DND-41 (cell line): ENCODE measurements at regions not wholly inside any gene's neighbourhood (a gene's known extent, or its start where the extent isn't known, plus 50 kb on each side); places are given as distances from the start of the nearest gene placed in this dataset.

ENCODE experiments used
- ATAC-seq: fragments of 200-7000 bp; cut with Tn5 transposase; 3 replicates; pipeline ENCODE4 v1.9.1; 2021; ENCODE audit warnings: low read depth; ENCODE audit not compliant: insufficient read depth
- DNase-seq: peaks from one replicate; pipeline ENCODE4 v3.0.0-alpha.2; 2020
- H2AFZ ChIP-seq: 2 replicates; pipeline ENCODE4 v1.6.0; 2012; ENCODE audit warnings: low read depth, low read length
- H3K27ac ChIP-seq: 2 replicates; pipeline ENCODE4 v1.5.1; 2012; ENCODE audit warnings: low read length, inconsistent platforms
- H3K27me3 ChIP-seq: fragments of 200-600 bp; sonication (generic); 2 replicates; pipeline ENCODE4 v1.6.0; 2012; ENCODE audit warnings: low read length, mild to moderate bottlenecking, inconsistent platforms; ENCODE audit not compliant: insufficient read depth, poor library complexity
- H3K36me3 ChIP-seq: 2 replicates; pipeline ENCODE4 v1.5.1; 2012; ENCODE audit warnings: low read length, inconsistent platforms; ENCODE audit not compliant: insufficient read depth
- H3K4me1 ChIP-seq: 2 replicates; pipeline ENCODE4 v1.5.1; 2012; ENCODE audit warnings: mild to moderate bottlenecking, low read length; ENCODE audit not compliant: insufficient read depth
- H3K4me2 ChIP-seq: 2 replicates; pipeline ENCODE4 v1.6.0; 2012; ENCODE audit warnings: mild to moderate bottlenecking, moderate library complexity, low read length, inconsistent platforms; ENCODE audit not compliant: insufficient read depth
- H3K4me3 ChIP-seq, 2 experiments: fragments of 200-600 bp in 1 of 2; shearing (Covaris generic) in 1 of 2; 2 replicates each; pipeline ENCODE4 v1.5.1; 2012 to 2016; ENCODE audit warnings: inconsistent platforms in 2 of 2, low read length in 2 of 2, mild to moderate bottlenecking in 2 of 2, low read depth in 1 of 2, moderate library complexity in 1 of 2
- H3K79me2 ChIP-seq: 2 replicates; pipeline ENCODE4 v1.6.0; 2012; ENCODE audit warnings: low read length, inconsistent platforms; ENCODE audit not compliant: insufficient read depth
- H3K9ac ChIP-seq: 2 replicates; pipeline ENCODE4 v1.6.0; 2012; ENCODE audit warnings: low read depth, mild to moderate bottlenecking, inconsistent platforms, low read length, moderate library complexity
- H3K9me3 ChIP-seq: 2 replicates; pipeline ENCODE4 v1.5.1; 2012; ENCODE audit warnings: low read length, moderate library complexity, mild to moderate bottlenecking, inconsistent platforms; ENCODE audit not compliant: insufficient read depth, severe bottlenecking
- H4K20me1 ChIP-seq: 2 replicates; pipeline ENCODE4 v1.6.0; 2012; ENCODE audit warnings: low read length; ENCODE audit not compliant: insufficient read depth
- EZH2 ChIP-seq: IDR thresholded peaks from 3 replicates; pipeline ENCODE4 v1.6.1; 2012; ENCODE audit warnings: borderline replicate concordance, low read depth, mild to moderate bottlenecking, moderate library complexity, low read length, inconsistent platforms; ENCODE audit not compliant: severe bottlenecking
- TF ChIP-seq, protein P1 (sequence below): IDR thresholded peaks from 2 replicates; pipeline ENCODE4 v1.5.1; 2012; ENCODE audit warnings: borderline replicate concordance, low read length, moderate library complexity, mild to moderate bottlenecking; ENCODE audit not compliant: poor library complexity, severe bottlenecking; ENCODE audit errors: extremely low read depth

GRCh38 chr10:65030263-65030662 is 1509.1 kb downstream of the REEP3 start:
- Histone ChIP-seq H3K27ac (no peak overlapping the region), H3K27me3 (no peaks in the 10 kb centered on the region), H3K4me1 (no peaks in the 10 kb centered on the region), H3K9ac (no peak overlapping the region), H4K20me1 (no peaks in the 10 kb centered on the region), H3K79me2 (no peaks in the 10 kb centered on the region), H3K4me2 (no peak overlapping the region), H3K36me3 (no peaks in the 10 kb centered on the region), H3K9me3 (peaks cover 15% of the 10 kb centered on the region), H2AFZ (no peak overlapping the region), H3K4me3 (no peak overlapping the region)
- DNase-seq (no peak), ATAC-seq (no peak)
- TF ChIP-seq, protein P1, sequence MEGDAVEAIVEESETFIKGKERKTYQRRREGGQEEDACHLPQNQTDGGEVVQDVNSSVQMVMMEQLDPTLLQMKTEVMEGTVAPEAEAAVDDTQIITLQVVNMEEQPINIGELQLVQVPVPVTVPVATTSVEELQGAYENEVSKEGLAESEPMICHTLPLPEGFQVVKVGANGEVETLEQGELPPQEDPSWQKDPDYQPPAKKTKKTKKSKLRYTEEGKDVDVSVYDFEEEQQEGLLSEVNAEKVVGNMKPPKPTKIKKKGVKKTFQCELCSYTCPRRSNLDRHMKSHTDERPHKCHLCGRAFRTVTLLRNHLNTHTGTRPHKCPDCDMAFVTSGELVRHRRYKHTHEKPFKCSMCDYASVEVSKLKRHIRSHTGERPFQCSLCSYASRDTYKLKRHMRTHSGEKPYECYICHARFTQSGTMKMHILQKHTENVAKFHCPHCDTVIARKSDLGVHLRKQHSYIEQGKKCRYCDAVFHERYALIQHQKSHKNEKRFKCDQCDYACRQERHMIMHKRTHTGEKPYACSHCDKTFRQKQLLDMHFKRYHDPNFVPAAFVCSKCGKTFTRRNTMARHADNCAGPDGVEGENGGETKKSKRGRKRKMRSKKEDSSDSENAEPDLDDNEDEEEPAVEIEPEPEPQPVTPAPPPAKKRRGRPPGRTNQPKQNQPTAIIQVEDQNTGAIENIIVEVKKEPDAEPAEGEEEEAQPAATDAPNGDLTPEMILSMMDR = no peak
- no peak for TF ChIP-seq EZH2

- TF ChIP-seq, protein P1 = no peak
- TF ChIP-seq EZH2 = no peak
- no peaks in the 10 kb centered on the region for H3K36me3 ChIP-seq
- H3K79me2 ChIP-seq = no peaks in the 10 kb centered on the region
- no peak overlapping the region for H2AFZ ChIP-seq
- no peak overlapping the region for H3K27ac ChIP-seq
- ATAC-seq (no peak), DNase-seq (no peak)
- H3K4me2 ChIP-seq = no peak overlapping the region
- H3K27me3 ChIP-seq = no peaks in the 10 kb centered on the region
- no peak overlapping the region for H3K9ac ChIP-seq
- H3K4me3 ChIP-seq = no peak overlapping the region
- H3K9me3 ChIP-seq = peaks cover 21% of the 10 kb centered on the region
- H4K20me1 ChIP-seq = no peaks in the 10 kb centered on the region
- no peaks in the 10 kb centered on the region for H3K4me1 ChIP-seq
Measured at GRCh38 chr10:65032867-65033769, 1511.9 kb downstream of the REEP3 start.

DNA sequence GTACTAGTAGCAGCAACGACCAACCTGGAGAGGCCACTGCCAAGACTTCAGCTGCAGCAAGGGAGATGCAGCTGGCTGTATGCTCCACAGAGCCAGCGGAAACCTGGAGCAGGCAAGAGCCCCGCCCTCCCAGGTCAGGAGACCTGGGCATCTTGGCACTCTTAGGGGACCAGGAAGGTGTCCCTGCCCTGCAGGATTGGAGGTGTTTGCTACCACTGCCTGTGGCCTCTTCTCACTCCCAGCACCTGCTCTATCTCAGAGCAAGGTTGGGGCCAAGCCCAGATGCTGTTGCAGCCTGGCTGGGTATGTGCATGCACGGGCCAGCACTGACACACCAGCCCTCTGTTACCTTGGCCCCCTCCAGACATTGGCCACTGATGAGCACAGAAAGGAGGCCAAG is 1512.8 kb downstream of the REEP3 start:
- Histone ChIP-seq H3K27ac (no peak overlapping the region), H2AFZ (no peak overlapping the region)

More for the DNA sequence above, 1512.8 kb downstream of the REEP3 start:
- Histone ChIP-seq H3K79me2 (no peaks in the 10 kb centered on the region), H3K4me1 (no peaks in the 10 kb centered on the region), H3K4me3 (no peak overlapping the region), H3K9ac (no peak overlapping the region), H3K36me3 (no peaks in the 10 kb centered on the region), H3K27me3 (no peaks in the 10 kb centered on the region), H4K20me1 (no peaks in the 10 kb centered on the region), H3K4me2 (no peak overlapping the region), H3K9me3 (peaks cover 22% of the 10 kb centered on the region)
- ATAC-seq = no peak
- no peak for DNase-seq
- no peak for TF ChIP-seq EZH2
- TF ChIP-seq, protein P1 = no peak
